ENCODE measurements at regions not wholly inside any gene's neighbourhood (a gene's known extent, or its start where the extent isn't known, plus 50 kb on each side); places are given as distances from the start of the nearest gene placed in this dataset.

DNA sequence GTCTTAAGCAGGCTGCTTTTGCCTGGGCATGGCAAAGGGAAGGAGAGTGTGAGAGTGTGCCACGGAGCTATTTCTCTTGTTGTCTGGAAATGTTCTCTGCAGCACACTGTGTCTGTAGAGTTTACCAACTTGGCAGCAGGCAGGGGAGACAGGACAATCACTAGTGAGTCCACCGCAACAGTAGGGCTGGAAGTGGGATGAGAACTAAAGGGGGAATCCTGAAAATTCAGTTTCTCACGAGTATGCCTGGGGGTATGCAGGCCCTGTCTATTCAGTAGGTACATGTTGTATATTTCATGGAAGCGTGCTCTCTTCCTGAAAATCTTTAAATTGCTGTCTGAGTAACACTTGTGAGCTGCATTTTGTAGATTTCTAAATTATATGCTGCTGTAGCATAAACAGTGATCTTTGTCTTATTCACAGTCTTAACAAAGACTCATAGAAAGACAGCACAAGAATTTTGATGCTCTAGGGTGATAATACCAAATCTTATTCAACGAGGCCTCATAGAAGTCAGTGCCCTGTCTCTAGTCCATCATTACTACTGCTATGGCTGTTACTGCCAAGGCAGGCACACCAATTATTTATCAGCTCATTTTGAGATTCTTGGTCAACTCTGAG, 200.4 kb upstream of the LEF1 start:
- CTCF ChIA-PET (ENCODE audit: unreplicated experiment) = no interaction called here
- TF ChIP-seq EZH2phosphoT487 (IDR thresholded peaks at IDR 0.05; ENCODE audit: borderline replicate concordance, low read depth, low read length) = no peak
- TF ChIP-seq, protein P1, sequence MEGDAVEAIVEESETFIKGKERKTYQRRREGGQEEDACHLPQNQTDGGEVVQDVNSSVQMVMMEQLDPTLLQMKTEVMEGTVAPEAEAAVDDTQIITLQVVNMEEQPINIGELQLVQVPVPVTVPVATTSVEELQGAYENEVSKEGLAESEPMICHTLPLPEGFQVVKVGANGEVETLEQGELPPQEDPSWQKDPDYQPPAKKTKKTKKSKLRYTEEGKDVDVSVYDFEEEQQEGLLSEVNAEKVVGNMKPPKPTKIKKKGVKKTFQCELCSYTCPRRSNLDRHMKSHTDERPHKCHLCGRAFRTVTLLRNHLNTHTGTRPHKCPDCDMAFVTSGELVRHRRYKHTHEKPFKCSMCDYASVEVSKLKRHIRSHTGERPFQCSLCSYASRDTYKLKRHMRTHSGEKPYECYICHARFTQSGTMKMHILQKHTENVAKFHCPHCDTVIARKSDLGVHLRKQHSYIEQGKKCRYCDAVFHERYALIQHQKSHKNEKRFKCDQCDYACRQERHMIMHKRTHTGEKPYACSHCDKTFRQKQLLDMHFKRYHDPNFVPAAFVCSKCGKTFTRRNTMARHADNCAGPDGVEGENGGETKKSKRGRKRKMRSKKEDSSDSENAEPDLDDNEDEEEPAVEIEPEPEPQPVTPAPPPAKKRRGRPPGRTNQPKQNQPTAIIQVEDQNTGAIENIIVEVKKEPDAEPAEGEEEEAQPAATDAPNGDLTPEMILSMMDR (conservative IDR thresholded peaks at IDR 0.05; ENCODE audit: low read length) = no peak

DNA sequence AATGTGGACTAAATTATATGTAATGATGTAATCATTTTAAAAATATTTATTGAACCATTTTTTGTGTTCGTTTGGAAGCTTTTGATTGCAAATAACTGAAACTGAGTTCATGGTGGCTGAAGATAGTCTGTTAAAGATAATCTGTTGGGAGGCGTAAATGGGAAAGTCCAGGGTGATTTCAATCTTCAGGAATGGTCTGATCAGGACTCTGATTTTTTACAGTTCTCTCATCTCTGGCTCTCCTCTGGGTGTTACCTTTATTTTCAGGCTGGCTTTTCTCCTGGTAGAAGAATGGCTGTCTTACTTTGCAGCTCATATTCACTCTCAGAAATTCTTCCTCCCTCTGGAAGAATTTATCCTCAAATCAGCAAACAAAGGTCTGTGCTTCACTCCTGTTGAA, 199.0 kb upstream of the LEF1 start:
- no peaks in the 10 kb centered on the region for H4K20me1 ChIP-seq (ENCODE audit: insufficient read depth, low read length)
- H3K27ac ChIP-seq (ENCODE audit: low read depth, low read length, poor library complexity, severe bottlenecking) = no peak overlapping the region
- H3K9me3 ChIP-seq (ENCODE audit: low read length) = no peaks in the 10 kb centered on the region
- H3K9me2 ChIP-seq (ENCODE audit: insufficient read depth, low read length) = no peaks in the 10 kb centered on the region
- H2AFZ ChIP-seq (ENCODE audit: low read length) = no peak overlapping the region
- ChIA-PET POLR2A (interaction anchor here (0.8 to 1.2 kb wide), 2 partner anchors 12 to 15 kb away, joined by 3 to 4 read pairs; no protein-coding TSS in a partner anchor), CTCF (ENCODE audit: unreplicated experiment) (no interaction called here)
- peaks cover 4% of the 10 kb centered on the region for H3K4me1 ChIP-seq (ENCODE audit: insufficient read depth, low read length, poor library complexity, severe bottlenecking)
- no peak overlapping the region for H3K4me3 ChIP-seq (ENCODE audit: low read depth, low read length, poor library complexity, severe bottlenecking)
- BruUV-seq (replicated peaks) = no TSS peak
- intact Hi-C loops (cut with micrococcal nuclease; ENCODE audit: unreplicated experiment) = no loop called here
- no peak for DNase-seq (ENCODE audit: low spot score)
- no peak overlapping the region for H3K4me2 ChIP-seq (ENCODE audit: low read length)
- no peaks in the 10 kb centered on the region for H3K36me3 ChIP-seq (ENCODE audit: insufficient read depth, low read length)
- no peak for TF ChIP-seq EZH2phosphoT487 (IDR thresholded peaks at IDR 0.05; ENCODE audit: borderline replicate concordance, low read depth, low read length)
- TF ChIP-seq, protein P1 (conservative IDR thresholded peaks at IDR 0.05; ENCODE audit: low read length) = no peak
- H3K79me2 ChIP-seq (ENCODE audit: insufficient read depth, low read depth, low read length) = no peaks in the 10 kb centered on the region

More for the DNA sequence above, 200.4 kb upstream of the LEF1 start:
- Histone ChIP-seq H3K36me3 (ENCODE audit: insufficient read depth, low read length) (no peaks in the 10 kb centered on the region), H4K20me1 (ENCODE audit: insufficient read depth, low read length) (no peaks in the 10 kb centered on the region), H2AFZ (ENCODE audit: low read length) (no peak overlapping the region), H3K4me1 (ENCODE audit: insufficient read depth, low read length, poor library complexity, severe bottlenecking) (peaks cover 4% of the 10 kb centered on the region), H3K4me2 (ENCODE audit: low read length) (no peak overlapping the region), H3K4me3 (ENCODE audit: low read depth, low read length, poor library complexity, severe bottlenecking) (no peak overlapping the region), H3K27ac (ENCODE audit: low read depth, low read length, poor library complexity, severe bottlenecking) (no peak overlapping the region), H3K9me3 (ENCODE audit: low read length) (no peaks in the 10 kb centered on the region), H3K79me2 (ENCODE audit: insufficient read depth, low read depth, low read length) (no peaks in the 10 kb centered on the region), H3K9me2 (ENCODE audit: insufficient read depth, low read length) (no peaks in the 10 kb centered on the region)
- no peak for DNase-seq (ENCODE audit: low spot score)
- intact Hi-C loops (cut with micrococcal nuclease; ENCODE audit: unreplicated experiment) = no loop called here
- BruUV-seq (replicated peaks) = no TSS peak
- POLR2A ChIA-PET = interaction anchor here (0.6 to 1.7 kb wide), 3 partner anchors 10 to 1470 kb away, joined by 4 to 9 read pairs (median 6); no protein-coding TSS in a partner anchor

DNA sequence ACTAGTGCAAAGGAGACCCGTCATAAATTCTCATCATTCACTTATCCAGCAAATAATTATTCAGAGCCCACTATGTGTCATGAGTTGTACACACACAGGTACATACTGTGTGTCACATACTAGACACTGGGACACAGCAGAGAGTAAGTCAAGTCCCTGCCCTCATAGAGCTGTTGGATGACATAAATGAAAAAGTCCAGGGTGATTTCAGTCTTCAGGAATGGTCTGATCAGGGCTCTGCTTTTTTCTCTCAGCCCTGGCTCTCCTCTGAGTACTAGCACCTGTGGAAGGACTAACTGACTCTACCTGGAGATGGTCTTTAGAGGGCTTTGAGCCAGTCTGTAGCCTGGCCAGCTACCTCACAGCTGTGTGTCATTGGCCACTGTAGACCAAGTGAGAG, 198.0 kb upstream of the LEF1 start:
- Histone ChIP-seq H3K9me2 (ENCODE audit: insufficient read depth, low read length) (no peaks in the 10 kb centered on the region), H3K36me3 (ENCODE audit: insufficient read depth, low read length) (no peaks in the 10 kb centered on the region), H4K20me1 (ENCODE audit: insufficient read depth, low read length) (no peaks in the 10 kb centered on the region), H3K4me2 (ENCODE audit: low read length) (no peak overlapping the region), H3K4me1 (ENCODE audit: insufficient read depth, low read length, poor library complexity, severe bottlenecking) (no peaks in the 10 kb centered on the region), H3K27ac (ENCODE audit: low read depth, low read length, poor library complexity, severe bottlenecking) (no peak overlapping the region), H3K4me3 (ENCODE audit: low read depth, low read length, poor library complexity, severe bottlenecking) (no peak overlapping the region), H3K79me2 (ENCODE audit: insufficient read depth, low read depth, low read length) (no peaks in the 10 kb centered on the region), H3K9me3 (ENCODE audit: low read length) (no peaks in the 10 kb centered on the region), H2AFZ (ENCODE audit: low read length) (no peak overlapping the region)
- intact Hi-C loops (cut with micrococcal nuclease; ENCODE audit: unreplicated experiment) = no loop called here
- no peak for DNase-seq (ENCODE audit: low spot score)
- no TSS peak for BruUV-seq (replicated peaks)
- TF ChIP-seq, protein P1 (conservative IDR thresholded peaks at IDR 0.05; ENCODE audit: low read length) = no peak
- TF ChIP-seq EZH2phosphoT487 (IDR thresholded peaks at IDR 0.05; ENCODE audit: borderline replicate concordance, low read depth, low read length) = no peak
- POLR2A ChIA-PET = interaction anchor here (0.5 to 1.2 kb wide), 7 partner anchors 12 to 924 kb away, joined by 3 to 4 read pairs (median 3); no protein-coding TSS in a partner anchor
- CTCF ChIA-PET (ENCODE audit: unreplicated experiment) = no interaction called here

Measured in OCI-LY7 (cell line).